Hematopoietic multipotent progenitor cell treated with erythropoietin and hydrocortisone succinate and interleukin-3 and kit ligand, for 17 days (in vitro differentiated cells): ENCODE measurements at regions not wholly inside any gene's neighbourhood (a gene's known extent, or its start where the extent isn't known, plus 50 kb on each side); places are given as distances from the start of the nearest gene placed in this dataset.
A peak's percentile ranks its signal among the peaks of the same experiment; 100 is the strongest.

Experiments
- DNase-seq: peaks from one replicate; pipeline ENCODE4 v3.0.0-alpha.2; 2015; ENCODE audit warnings: low spot score

DNA sequence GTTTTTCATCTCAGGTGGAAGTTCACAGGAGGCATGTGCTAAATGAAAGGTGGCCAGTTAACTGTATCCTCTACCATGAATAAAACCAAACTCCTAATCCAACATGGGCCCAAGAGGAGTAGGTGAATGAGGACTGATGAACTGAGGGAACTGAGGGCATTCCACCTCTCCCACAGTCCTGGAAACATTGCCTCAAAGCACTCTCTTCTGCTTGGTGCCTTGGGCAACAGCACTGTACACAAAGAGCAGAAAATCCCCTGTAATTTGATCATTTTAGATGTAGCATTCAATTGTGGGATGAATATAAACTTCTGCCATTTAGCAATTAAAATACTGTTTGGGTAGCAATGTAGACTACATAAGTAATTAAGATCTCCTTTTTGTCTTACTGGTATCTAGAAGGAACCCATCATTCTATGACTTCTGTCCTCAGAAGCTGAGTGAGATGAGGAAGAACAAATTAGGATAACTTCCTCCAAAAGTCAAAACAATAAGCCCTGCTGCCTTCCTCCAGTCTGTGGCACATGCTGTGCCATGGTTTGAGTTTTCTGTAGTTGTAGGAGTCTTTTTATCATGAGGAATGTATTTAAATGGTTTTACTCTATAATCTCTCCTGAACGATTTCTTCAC lies 86.7 kb upstream of the ZEB2 start:
- DNase-seq, result no peak

DNA sequence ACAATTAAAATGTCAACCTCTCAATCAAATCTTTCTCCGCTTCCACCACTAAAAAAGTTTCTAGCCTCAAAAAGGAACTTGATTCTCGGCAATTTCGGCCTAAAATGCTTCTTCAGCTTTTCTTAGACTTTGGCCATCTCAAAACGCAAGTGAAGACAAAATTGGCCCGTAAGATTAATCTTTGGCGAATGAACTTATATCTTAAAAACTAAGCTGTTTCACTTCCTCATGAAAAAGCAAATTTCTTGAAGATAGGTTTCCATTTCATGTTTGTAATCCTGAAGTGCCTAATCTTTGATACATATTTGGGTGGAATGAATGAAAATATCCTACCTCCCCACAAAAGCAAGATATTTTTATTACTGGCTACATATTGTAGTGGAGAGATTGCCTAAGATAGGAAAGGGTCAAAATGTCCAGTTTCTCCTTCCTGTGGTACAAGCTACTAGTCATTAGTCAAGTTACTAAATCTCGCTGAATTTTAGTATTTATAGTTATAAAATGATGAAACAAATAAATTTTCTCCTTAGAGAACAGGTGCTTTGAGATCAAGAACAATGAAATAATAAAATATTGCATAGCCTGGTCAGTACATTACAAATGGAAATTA lies 85.4 kb upstream of the ZEB2 start:
- DNase-seq, result no peak

DNA sequence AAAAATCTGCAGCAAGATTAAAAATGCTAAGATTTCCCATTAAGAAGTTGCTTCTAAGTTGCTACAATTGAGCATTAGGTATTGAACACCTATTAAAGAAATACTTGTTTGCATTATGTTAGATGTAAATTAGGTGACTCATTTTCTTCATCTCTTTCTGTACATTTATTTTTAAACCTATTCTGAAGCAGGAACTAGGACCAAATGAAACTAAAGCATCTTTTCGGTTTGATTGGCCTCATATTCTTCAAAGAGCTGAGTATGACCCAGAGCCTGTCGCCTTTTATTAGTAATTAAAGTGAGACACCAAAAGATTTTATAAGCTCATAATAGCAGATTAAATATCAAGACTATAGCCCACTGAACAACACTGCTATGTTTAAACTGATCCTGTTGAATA lies 83.4 kb upstream of the ZEB2 start:
- no peak for DNase-seq

DNA sequence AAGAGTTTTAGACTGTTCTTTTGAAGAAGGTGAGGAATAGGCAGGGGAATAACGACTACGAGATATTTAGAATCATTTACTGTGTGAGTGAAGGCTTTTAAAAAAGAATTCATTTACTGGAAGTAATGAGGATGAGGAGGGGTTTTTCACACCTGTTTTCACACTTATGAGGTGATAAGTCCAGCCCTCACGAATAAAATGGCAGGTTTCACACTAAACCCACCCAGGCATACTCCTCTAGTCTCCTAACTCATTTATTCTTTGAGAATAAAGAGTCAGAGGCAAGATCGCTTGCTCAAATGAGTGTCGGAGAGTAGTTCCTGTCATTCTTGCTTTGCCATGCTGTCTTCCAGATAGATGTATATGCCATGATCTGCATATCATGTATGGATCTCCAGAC lies 79.0 kb upstream of the ZEB2 start:
- no peak for DNase-seq

DNA sequence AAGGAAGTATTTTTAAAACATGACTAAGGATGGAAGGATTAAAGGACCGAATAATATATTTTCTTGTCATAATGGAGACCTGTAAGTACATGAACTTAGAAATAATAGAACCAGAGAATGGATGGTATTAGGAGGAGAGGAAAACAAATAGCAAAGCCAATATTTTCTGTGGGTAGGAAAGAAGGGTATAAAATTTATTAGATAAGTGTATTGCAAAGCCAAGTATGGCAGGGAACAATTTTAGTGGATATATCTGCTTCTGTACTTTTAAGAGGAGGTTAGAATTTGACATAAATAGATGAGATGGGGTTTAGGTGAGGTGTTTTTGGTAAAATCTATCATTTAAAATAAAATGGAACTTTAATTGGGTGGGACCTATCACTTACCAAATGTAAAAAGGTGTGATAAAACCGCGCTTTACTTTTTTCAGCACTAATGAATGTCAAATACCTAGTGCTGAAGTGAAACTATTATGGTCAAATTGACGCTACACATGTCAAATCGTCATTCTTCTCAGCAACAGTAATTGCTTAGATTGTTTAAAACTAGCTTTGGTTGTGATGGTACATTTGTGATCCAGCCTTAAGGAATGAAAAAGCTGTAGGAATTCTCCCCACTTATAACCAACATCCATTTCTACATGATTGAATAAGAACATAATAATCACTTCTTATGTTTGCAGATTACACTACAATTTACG lies 78.1 kb upstream of the ZEB2 start:
- no peak for DNase-seq

DNA sequence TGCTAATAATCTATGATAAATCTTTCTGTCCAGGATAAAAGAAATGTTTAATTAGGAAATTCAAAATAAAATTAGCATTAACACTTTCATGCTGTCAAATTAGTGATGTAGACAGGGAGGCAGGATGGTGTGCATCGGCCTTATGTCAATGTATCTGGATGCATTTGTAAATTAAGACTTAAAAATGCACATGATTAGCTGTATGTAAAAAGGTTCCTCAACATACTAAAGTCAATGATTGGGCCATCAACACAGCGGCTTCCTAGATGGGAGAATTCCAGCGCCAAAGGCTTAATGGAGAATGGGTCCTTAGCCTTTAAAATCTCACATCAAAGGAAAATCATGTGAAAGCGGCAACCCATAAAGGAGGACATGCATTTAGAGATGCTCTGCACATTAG lies 77.5 kb upstream of the ZEB2 start:
- DNase-seq, result no peak

DNA sequence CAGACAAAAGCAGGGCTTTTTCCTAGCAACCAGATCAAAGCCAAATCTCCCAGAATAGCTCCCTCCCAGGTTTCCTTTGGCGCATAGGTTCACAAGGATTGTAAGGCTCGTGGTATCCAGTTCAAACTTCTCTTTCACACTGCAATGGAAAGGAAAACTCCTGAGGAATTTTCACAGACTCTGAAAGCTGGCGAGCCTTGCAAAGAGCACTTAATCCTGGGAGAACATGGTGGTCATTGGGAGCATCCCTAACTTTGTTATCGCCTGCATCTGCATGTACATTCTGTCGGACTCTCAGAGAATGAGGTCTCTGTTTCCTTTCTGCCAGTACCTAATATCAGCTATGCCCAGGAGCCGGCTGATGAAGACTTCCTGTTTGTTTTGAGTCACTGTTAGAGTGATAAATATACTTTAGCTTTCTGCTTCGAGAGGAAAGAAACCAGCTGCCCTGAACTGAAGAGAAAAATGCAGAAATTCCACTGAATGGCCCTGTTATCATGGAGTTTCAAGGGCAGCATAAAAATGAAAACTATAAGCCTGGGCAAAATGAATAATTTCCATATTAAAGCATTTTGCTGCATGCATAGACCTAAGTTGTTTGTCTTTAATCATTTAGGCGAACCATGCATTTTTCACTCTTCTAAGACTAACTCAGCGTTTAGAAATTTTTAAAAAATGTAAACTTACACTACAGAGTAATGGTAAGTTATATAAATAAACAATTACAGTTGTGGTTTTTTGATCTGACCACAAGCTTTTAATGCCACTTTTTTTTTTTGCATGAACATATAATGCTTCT lies 76.4 kb upstream of the ZEB2 start:
- peak; percentile 24 for DNase-seq

DNA sequence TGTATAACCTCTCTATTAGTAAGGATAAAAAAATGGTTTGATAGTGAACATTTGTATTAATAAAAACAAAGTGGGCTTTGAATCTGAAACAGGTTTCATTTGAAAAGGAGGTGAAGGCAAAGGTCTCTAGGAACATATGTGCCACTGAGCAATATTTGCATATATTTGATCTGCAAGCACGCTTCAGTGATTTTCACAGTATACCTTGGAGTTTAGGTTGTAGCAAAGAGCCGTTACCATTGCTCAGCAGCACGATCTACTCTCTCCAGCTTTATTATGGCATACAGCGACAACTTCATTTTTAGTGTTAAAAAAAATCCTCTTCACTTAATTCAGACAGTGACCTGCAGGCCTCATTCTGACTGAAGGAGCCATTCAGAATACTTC lies 75.8 kb upstream of the ZEB2 start:
- no peak for DNase-seq

DNA sequence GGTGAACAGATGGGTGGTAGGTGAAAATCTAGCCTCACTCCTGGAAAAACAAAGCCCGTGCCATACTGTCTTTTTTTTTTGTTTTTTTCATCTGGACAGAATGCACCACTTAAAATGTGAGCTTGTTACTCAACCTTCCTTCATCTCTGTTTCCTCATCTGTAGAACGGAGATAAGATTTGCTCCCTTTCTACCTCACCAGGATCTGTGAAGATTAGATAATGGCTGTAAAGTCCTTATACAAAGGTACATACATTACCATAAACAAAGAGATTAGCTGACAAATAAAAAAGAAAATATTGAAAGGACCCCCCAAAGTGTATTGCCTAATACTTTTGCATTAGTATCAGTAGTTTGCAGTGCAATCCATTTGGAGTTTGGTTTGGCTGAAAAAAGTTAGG lies 75.4 kb upstream of the ZEB2 start:
- DNase-seq, result no peak

DNA sequence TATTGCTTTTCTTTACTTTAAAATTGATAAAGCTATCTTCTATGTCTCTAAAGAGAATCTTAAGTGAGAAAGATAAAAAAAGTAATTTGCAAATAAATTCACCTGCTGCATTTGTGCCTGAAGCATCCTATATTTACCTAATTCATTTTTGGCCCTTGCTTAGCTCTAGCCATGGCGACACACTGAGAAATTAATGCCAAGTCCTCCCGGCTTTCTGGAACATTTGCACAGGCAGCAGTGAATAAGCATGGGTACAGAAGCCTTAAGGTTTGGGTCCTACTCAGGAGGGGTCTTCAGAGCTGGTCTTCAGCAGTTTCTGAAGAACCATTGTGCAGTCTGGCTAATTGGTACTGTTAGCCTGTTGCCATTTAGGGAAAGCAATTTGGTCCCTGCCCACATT lies 73.9 kb upstream of the ZEB2 start:
- DNase-seq, result no peak

DNA sequence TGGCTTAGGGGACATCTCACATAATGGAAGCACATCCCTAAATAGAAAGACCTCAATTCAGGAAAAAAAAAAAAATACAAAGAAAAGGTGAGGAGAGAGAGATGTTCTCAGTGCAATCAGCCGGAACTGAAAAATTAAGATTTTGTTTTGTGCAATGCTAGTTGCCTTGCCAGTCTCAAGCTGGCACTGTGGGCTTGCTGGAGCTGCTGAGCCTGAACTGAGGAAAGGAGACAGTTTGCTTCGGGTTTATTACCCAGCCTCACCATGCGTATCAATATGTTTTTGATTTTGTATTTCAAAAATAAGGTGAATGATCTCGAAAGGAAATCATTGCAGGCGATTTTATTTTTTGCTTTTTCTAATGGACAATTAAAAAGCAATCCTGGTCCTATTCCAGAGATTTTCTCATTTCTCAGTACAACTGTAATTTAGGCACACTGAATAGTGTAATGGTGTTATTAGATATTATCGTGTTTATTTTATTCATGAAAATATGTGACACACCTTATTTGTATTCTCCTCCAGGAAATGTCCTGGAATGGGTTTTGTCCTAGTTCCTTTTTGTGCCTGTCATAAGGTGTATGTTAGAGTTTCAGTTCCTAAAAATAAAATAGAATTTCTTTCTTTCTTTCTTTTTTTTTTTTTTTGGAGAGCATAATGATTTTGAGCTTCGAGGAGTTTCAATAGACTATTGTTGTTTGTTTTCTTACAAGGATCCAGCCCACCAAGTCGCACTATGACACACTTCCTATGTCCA lies 72.8 kb upstream of the ZEB2 start:
- DNase-seq, result no peak

DNA sequence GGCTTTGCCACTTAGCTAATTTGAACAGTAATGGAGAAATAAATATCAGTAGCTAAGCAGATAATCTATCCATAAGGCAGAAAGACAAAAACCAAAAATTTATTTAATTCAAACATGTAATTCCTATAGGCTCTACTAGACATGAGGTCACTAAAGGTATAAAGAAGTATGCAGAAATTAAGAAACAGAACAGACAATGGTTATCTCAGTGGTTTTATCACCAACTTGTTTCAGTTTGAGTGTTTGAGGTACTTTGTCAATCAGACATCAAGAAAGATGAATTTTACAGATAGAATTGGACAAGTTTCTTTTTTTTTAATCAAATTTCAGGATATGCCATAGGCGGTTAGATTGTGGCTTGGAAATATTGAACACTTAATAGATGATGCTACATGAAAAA lies 67.4 kb upstream of the ZEB2 start:
- no peak for DNase-seq

DNA sequence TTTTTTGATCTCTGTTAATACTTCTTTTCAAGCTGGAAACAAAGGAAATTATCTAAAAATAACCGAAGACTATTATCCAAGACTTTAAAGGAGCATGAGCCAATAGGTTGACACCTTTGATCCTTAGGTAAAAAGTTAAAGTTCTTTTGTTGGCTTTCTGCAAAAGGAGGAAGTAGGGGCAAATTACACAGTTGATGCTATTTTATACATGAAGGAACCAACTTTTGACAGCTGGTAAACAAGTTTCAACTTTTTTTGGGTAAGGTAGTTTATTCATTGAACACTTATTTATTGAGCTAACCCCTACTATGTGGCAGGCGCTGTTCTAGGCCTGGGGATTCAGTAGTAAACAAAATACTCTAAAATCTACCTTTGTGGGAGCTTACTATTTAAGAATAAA lies 66.6 kb upstream of the ZEB2 start:
- no peak for DNase-seq

DNA sequence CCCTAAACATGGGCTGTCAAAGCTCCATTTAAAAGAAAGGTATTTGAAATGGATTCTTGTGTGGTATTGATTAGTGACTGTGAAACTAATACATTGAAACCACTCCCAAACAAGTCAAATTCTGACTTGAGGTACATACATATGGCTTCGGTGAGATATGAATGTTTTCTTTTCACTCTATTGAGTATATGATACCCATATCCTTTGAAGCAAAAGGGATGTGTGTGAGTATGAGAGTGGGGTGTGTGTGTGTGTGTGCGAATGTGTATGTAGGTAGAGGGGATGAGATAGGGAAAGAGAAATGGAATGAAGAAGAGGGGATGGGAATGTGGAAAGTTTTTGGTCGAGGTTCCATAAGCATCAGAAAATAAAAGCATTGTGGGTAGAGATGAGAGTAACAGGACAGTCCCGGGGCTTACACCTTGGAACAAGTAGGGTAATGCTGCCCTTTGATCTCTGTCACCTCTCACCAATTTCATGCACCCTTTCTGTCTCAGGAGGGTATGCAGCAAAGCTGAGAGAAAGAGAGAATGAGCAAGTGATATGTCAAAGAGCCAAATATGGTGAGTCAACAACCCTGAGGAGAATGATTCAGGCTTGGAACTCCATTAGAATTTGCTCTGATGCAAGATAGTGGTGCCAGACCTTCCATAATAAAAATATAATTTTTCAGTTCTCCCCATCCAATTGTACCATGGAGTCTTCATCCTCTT lies 64.0 kb upstream of the ZEB2 start:
- DNase-seq, result peak; percentile 67

DNA sequence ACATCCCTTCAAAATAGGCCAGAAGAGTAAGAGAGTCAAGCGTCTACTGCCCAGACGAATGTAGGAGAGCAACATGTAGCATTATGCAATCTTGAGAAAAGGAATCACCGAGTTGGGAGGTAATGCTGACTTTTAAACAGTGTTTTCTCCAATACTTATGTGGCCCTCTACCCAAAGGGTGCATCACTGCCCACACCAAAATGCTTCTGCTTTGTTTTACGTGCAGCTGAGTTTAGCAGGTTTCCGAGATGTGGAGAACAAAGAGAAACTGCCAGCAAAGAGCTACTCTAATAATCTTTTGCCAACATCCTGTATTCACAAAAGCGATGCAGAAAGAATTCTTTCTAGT lies 63.4 kb upstream of the ZEB2 start:
- no peak for DNase-seq

DNA sequence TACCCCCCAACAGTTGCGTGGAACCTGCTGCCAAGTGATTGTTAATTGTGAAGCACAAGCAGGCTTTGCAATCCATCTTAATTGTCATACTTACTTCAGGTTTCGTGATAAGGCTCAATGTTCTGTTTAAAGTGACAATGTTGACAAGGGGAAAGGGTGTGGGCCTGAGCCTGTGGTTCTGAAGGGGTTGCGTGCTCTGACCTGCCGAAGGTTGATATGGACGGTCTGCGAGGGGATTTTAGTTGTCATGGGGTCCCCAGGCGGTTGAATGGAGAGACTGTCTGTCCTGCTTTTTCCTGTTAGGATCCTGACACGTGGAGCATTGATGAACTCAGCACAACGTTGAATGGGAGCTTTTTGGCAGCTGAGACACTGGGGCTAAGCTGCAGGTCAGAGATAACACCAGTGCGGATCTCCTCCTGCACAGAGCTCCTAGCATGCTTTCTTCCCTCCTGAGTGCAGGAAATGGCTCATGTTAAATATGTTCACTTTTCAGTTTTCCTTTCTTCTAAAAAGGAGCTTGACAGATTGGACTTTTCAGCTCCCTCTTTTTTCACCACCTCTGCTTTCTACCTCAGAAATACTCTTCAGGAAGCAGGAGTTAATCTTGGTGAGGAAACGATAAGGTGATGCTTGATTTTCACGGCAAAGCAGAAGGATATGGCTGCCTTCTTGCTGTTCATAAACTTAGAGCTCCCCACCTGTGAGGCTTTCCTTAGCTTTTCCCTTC lies 62.9 kb upstream of the ZEB2 start:
- peak; percentile 80 for DNase-seq

DNA sequence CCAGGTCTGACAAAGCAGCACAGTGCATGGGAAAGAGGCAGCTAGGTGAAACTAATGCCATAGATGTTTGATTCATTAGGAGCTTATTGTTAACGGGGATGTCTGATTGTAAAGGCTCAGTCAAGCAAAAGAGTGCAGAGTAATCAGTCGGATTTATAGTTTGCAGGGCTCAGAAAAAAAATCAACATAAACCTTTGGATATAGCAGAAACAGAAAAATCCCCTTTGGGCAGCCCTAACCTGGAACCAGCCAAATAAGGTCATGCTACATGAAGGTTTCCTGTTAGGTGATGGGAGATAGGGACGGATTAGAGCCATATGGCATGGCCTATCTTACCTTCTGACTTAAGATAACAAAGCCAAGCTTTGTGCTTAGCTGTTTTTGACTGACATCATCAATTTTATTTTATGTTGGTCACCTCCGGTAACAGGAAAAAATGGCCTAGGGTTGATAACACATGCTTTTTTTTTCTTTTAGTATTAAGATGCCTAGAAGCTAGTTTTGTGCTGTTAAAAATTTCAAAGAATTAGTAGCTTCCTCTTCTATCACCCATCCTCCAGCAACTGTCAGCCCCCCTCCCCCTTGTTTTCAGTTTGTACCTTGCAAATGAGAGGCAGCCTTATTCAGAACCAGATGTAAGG lies 60.7 kb upstream of the ZEB2 start:
- peak; percentile 43 for DNase-seq

DNA sequence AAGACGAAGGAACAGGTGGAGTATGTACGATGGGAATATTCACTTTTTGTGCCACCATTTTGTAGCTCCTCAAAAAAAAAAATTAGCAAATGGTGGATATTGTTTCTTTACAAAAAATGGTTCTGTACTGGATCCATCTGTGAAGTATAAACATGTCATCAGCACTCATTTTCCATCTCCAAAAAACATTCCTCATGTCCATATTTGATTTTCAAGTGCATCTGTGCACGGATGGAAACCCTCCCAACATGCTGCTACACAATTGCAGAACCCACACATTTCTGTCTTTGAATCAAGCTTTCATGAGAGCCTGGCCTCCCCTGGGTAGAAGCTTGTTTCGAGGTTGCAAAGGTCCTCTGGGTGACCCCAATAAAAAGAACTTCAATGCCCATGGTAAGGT lies 59.6 kb upstream of the ZEB2 start:
- no peak for DNase-seq

DNA sequence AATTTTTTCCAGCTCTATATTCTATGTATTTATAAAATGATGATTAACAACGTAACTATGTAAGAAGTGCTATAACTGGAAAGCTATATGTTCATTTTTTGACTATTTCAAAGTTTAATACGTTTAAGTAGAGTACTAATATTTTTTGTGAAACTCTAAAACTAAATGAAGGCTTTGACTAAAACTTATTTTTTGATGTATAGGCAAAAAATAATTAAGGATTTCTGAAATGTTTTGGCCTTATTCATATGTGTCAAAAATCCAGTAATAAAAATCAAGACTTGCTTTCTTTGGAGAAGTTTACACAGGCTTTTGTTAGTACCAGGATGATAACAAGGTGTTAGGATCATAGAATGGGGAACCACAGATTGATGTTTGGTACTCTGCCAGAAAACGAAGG lies 58.2 kb upstream of the ZEB2 start:
- no peak for DNase-seq

DNA sequence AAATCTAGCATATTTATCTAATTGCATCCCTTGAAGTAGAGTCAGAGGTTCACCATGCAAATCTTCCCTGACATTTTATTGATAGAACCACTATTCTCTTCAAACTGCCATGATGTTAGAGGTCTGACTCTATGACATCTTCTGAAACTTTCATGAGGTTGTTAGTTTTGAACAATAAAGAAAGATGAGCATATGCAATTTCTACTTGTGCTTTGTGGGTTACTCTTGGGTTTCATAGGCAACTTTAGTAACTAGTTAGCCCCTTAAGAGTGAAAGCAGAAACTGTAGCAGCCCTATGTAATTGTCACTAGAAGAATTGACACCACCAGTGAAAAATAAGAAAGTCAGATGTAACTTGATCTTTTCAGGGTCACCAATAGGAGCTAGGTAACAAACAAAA lies 53.1 kb upstream of the ZEB2 start:
- no peak for DNase-seq

DNA sequence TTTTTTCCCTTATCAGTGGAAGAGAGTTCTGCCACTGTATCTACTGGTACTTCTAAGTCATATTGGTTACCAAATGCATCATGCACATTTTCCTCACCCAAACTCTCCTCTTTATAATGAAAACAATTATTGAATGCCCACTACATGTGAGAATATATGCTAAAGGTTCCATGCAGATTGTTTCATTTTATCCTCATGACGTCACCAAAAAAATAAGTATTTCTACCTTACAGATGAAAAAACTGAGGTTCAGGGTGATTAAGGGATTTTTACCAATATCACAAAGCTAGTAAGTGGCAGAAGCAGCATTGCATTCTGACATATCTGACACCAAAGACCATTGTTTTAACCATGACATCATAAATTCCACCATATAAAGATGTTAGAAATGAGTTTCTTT lies 51.9 kb upstream of the ZEB2 start:
- DNase-seq, result no peak
